Stimulated activated naive B cell treated with anti-CD40 and anti-IgM and Interleukin-4, amounts not matched to agents 10 μg/mL and 1 μg/mL and 100 μg/mL, for 72 hours (primary cell): ENCODE measurements at regions not wholly inside any gene's neighbourhood (a gene's known extent, or its start where the extent isn't known, plus 50 kb on each side); places are given as distances from the start of the nearest gene placed in this dataset.
"Not testable (repeated sequence)": the region's sequence is repeated elsewhere in the genome, so short reads cannot be mapped to it uniquely, and the experiment has no call there.

ENCODE experiments used
- ATAC-seq, 2 donors: fragments of 150-1000 bp; cut with Tn5 transposase; replicated peaks; 2 replicates each; pipeline ENCODE4 v1.10.0; 2021; ENCODE audit warnings: moderate library complexity in 1 of 2
- DNase-seq: peaks from one replicate; pipeline ENCODE4 v3.0.0; 2021
- H3K27ac Mint-ChIP-seq: one replicate; pipeline ENCODE4 v1.8.0; 2022; ENCODE audit warnings: mild to moderate bottlenecking, mixed read lengths
- H3K27me3 Mint-ChIP-seq, 2 donors: one replicate each; pipeline ENCODE4 v1.8.0; 2022; ENCODE audit warnings: mixed read lengths in 2 of 2
- H3K36me3 Mint-ChIP-seq, 2 donors: one replicate each; pipeline ENCODE4 v1.8.0; 2022; ENCODE audit warnings: mixed read lengths in 2 of 2, mild to moderate bottlenecking in 1 of 2
- H3K4me1 Mint-ChIP-seq, 2 donors: one replicate each; pipeline ENCODE4 v1.8.0; 2022; ENCODE audit warnings: mixed read lengths in 2 of 2, mild to moderate bottlenecking in 1 of 2
- H3K4me3 Mint-ChIP-seq, 2 donors: one replicate each; pipeline ENCODE4 v1.8.0; 2022; ENCODE audit warnings: mild to moderate bottlenecking in 2 of 2, mixed read lengths in 2 of 2, moderate library complexity in 1 of 2
- H3K9me3 Mint-ChIP-seq, 2 donors: one replicate each; pipeline ENCODE4 v1.8.0; 2022; ENCODE audit warnings: mixed read lengths in 2 of 2, mild to moderate bottlenecking in 1 of 2

DNA sequence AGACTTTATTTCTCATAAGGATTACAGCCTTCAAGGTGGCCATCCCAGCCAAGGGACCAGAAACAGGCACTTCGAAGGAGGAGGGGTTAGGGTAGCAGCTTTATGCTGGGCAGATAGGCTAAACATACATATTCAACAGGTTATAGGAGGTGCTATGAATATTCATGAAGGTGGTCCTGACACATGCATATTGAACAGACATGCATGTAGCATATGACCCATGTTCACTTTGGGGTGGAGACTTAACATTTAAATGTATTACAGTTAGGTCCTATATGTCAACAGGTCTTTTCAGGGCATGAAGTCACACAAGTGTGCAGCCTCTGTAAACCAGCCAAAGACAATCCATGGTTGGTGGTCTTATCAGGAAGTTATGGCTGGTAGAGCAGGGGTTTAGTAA lies 133.2 kb downstream of the KCNJ12 start:
- not testable (repeated sequence) for H3K27ac Mint-ChIP-seq, H3K9me3 Mint-ChIP-seq, H3K36me3 Mint-ChIP-seq, ATAC-seq, DNase-seq, H3K4me3 Mint-ChIP-seq
- H3K4me1 Mint-ChIP-seq, result peaks cover 20 to 36% of the 10 kb centered on the region in 2 donors
- H3K27me3 Mint-ChIP-seq, result peaks cover 31 to 32% of the 10 kb centered on the region in 2 donors

DNA sequence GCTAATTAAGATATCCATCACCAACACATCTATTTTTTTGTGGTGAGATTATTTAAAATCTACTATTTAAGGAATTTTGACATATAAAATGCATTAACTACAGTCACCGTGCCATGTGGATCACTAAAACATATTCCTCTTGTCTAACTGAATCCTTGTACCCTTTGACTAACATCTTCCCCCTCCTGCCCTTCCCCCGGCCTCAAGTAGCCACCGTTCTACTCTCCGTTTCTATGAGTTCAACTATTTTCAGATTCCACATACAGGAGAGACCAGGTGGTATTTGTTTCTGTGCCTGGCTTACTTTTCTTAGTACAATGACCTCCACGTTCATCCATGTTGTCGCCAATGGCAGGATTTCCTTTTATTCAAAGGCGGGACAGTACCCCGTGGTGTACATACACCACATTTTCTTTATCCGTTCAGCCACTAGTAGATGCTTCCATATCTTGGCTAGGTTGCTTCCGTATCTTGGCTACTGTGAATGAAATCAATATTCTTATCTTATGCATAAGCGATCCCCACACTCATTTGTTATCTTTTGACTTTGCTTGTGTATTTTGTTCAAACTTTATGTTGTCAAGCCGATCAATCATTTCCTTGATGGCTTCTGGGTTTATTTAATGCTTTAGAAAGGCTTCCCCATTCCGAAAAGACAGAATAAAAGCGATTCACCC lies 134.7 kb downstream of the KCNJ12 start:
- peaks cover 20 to 36% of the 10 kb centered on the region in 2 donors for H3K4me1 Mint-ChIP-seq
- H3K9me3 Mint-ChIP-seq, result no peaks in the 10 kb centered on the region
- DNase-seq (no peak), ATAC-seq (peak; percentile 27 to 35)
- H3K36me3 Mint-ChIP-seq, result no peaks in the 10 kb centered on the region
- peak overlapping the region; percentile 80 to 86 for H3K4me3 Mint-ChIP-seq
- peak overlapping the region; percentile 66 for H3K27ac Mint-ChIP-seq
- peaks cover 26 to 28% of the 10 kb centered on the region in 2 donors for H3K27me3 Mint-ChIP-seq

DNA sequence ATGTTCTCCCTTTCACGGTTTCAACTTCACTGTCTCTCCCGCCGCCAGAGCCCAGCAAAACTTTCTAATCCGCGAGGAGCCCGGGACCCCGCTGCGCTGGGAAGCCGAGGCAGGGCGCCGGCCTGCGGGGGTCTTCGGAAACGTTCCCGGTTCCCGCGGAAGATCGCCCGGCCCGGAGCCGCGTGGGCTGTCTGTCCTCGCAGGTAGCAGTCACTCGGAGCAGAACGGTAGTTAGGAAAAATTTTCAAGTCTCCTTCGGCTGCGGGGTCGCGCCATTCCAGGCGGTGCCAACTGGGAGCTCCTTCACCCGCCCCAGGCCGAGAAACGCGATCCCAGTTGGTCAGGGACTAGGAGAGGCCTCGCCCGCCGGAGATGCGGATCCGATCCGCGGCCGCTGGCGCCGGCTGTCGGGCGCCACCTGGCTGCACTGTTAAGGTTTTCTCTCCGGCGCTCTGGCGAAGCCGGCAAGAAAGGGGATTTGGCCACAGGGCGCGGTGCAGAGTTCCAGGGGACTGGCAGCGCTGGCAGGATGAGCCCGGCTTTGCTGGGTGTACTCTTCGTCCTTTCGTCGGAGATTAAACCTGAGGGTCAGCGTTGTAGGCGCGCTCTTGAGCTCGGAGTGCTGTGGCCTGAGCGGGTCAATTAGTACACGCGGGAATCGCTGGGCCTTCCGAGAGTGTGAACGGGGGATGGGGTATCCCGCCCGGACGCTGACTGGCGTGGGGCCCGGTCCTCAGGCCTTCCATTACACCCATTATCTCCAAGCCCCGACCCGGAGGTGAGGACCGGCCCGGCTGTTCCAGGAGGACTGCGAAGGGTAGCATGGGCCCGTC lies 135.4 kb downstream of the KCNJ12 start:
- Mint-ChIP-seq H3K27me3 (peaks cover 26 to 28% of the 10 kb centered on the region in 2 donors), H3K9me3 (no peaks in the 10 kb centered on the region), H3K27ac (peak overlapping the region; percentile 66), H3K36me3 (no peaks in the 10 kb centered on the region), H3K4me1 (peaks cover 20 to 36% of the 10 kb centered on the region in 2 donors), H3K4me3 (peak overlapping the region; percentile 80 to 86)
- ATAC-seq, result peak; percentile 79 to 85
- DNase-seq, result peak; percentile 44

DNA sequence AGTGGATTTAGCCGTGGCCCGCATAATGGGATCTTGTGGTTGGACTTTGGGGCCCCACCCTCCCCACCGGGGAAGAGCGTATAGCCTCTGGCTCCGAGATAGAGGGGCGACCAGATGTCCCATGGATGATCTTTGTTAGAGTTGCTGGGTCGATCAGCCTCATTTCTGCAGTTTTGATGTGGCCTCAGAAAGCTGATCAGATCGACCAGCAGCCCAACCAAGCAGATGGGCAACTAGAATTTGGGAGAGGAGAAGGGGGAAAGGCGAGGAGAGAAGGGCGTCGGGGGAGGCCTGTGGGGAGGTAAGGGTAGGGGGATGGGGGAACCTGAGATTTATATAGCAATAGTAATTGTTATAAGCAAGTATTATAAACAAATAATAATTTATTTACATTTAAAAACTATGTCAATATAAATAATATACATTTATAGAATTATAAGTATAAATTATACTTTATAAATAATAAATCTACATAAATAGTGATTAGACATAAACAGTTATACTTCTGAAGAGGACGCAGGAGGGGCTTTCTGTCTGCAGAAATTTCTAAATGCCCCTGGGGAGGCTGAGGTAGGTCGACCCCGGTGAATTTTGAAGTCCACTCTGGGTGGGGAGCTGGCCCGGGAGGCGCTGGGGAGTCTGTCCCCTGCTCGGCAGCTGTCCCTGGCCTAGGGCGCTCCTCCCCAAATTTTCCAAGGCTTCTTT lies 136.3 kb downstream of the KCNJ12 start:
- H3K36me3 Mint-ChIP-seq, result no peaks in the 10 kb centered on the region
- ATAC-seq (no peak), DNase-seq (no peak)
- peak overlapping the region in 1 of 2 donors; percentile 86 for H3K4me3 Mint-ChIP-seq
- H3K4me1 Mint-ChIP-seq, result peaks cover 20 to 36% of the 10 kb centered on the region in 2 donors
- no peak overlapping the region for H3K27ac Mint-ChIP-seq
- H3K27me3 Mint-ChIP-seq, result peaks cover 26 to 28% of the 10 kb centered on the region in 2 donors
- H3K9me3 Mint-ChIP-seq, result no peaks in the 10 kb centered on the region

DNA sequence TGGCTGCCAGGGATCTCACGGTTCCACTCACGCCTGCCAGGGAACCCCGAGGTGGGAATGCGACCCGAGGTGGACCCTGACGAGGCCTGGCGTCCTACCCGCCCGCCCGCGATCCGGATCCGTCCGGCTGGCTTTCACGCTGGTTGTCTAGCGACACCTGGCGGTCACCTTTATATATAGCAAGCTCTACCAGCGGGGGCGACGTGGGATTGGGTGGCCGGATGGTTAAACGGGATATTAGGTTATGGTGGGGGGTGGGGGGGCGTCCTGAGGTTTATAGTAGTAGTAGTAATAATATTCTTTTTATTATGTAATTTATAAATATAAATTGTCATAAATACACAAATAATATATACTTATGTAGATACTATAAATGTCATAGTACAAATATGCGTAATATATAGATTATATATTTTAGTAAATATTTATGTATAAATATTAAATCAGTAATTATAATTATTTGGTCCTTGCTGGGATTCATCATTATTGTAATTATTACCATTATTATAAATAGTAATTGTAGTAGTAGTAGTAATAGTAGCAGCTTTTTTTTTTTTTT lies 136.9 kb downstream of the KCNJ12 start:
- ATAC-seq (peak; percentile 53 to 65), DNase-seq (peak; percentile 57)
- H3K27ac Mint-ChIP-seq, result peak overlapping the region; percentile 67
- peaks cover 17 to 29% of the 10 kb centered on the region in 2 donors for H3K4me1 Mint-ChIP-seq
- peaks cover 28 to 31% of the 10 kb centered on the region in 2 donors for H3K27me3 Mint-ChIP-seq
- H3K36me3 Mint-ChIP-seq, result no peaks in the 10 kb centered on the region
- H3K4me3 Mint-ChIP-seq, result peak overlapping the region; percentile 52 to 74
- no peaks in the 10 kb centered on the region for H3K9me3 Mint-ChIP-seq

DNA sequence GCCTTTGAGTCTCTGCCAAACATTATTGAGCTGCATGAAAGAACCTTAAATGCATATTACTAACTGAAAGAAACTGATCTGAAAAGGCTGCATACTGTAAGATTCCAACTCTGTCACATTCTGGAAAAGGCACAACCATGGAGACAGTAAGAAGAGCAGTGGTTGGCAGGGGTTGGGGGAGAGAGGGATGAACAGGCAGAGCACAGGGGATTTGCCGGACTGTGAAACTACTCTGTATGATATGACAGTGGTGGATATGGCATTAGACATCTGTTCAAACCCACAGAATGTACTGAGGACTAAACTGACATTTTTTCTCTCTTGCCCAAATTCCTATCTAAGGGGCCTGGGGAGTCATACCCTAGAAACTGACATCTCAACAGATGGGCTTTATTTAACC lies 138.4 kb downstream of the KCNJ12 start:
- Mint-ChIP-seq H3K4me1 (peaks cover 15 to 23% of the 10 kb centered on the region in 2 donors), H3K27me3 (peaks cover 35 to 44% of the 10 kb centered on the region in 2 donors)
- H3K4me3 Mint-ChIP-seq, ATAC-seq, H3K27ac Mint-ChIP-seq, DNase-seq, H3K36me3 Mint-ChIP-seq, H3K9me3 Mint-ChIP-seq: not testable (repeated sequence)

DNA sequence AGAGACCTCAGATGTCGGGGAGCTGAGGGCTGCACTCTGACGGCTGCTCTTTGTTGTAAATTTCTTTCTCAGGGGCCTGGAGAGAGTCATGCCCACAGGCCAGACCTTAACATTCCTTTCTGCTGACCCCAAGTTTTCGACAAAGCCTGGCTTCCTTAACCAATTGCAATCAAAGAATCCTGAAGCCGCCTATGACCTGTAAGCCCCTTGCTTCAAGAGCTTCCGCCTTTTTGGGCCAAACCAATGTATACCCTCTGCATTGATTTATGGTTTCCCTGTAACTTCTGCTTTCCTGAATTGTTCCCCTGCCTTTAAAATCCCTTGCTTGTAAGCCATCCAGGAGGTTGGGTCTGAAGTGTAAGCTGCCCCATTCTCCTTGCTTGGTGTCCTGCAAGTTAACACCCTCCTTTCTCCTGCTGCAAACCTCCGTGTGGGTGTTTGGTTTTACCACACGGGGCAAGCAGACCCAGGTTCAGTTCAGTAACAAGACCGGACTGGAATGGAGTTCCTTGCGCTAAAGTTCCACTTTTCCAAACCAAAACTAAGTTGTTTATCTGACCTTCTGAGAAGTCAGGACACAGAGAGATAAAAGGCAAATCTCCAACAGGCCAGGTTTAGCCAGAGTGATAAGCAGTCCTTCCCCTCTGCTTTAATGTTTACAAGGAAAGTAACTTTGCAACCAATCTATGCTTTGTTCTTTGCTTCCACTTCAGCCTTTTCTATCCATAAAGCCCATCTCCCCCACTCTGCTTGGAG lies 141.6 kb downstream of the KCNJ12 start:
- Mint-ChIP-seq H3K27ac (peak overlapping the region; percentile 25), H3K4me1 (peaks cover 2 to 4% of the 10 kb centered on the region in 2 donors), H3K4me3 (no peak overlapping the region), H3K9me3 (no peaks in the 10 kb centered on the region), H3K36me3 (no peaks in the 10 kb centered on the region), H3K27me3 (peaks cover 26 to 38% of the 10 kb centered on the region in 2 donors)
- ATAC-seq (no peak), DNase-seq (no peak)

DNA sequence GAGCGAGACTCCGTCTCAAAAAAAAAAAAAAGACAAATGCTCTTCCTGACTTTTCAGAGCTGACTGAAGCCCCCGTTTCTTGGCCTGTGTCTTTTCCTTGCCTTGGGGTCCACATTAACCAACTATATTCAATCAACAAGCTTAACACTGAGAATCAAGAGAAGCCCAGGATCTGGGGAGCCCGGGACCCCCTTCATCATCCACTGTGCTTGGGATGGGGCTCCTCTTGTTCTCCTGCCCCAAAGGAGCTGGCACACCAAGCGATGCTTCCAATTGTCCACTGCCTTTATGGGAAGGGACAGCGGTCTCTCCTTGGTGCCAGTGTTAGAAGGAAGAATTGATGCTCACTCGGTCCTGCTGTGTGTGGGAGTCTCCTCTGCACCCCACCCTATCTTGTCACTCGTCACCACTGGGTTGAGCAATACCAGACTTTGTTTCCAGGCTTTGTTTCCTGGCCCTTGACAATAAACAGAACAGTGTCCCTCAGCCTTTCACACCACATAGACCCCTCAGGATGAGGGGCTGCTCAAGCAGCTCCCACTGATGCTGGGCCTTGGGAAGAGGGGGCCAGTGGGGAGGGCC lies 146.7 kb downstream of the KCNJ12 start:
- Mint-ChIP-seq H3K27ac (no peak overlapping the region), H3K36me3 (no peaks in the 10 kb centered on the region), H3K27me3 (peaks cover 36 to 50% of the 10 kb centered on the region in 2 donors), H3K9me3 (no peaks in the 10 kb centered on the region), H3K4me1 (peaks cover 0 to under 1% of the 10 kb centered on the region in 2 donors), H3K4me3 (no peak overlapping the region)
- DNase-seq, result no peak
- peak in 1 of 2 donors; percentile 2 for ATAC-seq

DNA sequence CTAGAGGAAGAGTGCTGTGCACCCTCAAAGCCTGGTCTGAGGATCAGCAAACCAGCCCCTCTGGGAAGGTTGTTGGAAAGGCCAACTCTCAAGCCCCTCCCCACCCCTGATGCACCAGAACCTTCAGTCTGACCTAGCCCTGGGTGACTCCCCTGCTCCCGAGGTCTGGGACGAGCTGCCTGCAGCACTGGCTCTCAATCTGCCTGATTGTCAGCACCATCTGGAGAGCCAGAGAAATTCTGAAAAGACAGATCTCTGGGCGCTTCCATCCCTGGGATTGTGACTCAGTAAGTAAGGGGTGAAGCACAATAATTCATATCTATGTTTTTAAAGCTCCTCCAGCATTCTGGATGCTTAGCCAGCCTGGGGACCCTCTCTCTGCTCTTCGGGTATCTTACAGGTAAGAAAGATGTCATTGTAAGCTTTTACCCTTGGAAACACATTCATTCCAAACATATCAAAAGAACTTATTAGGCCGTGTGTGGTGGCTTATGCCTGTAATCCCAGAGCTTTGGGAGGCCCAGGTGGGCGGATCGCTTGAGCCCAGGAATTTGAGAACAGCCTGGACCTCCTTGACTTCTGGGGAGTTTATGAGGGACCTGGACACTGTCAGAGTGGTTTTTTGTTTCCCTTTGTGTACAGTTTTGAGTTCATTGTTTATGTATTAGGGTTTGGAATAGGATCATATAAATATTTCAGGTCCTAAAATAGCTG lies 147.5 kb downstream of the KCNJ12 start:
- H3K27me3 Mint-ChIP-seq, result peaks cover 31 to 43% of the 10 kb centered on the region in 2 donors
- DNase-seq, result no peak
- ATAC-seq, result no peak
- H3K4me1 Mint-ChIP-seq, result no peaks in the 10 kb centered on the region
- H3K27ac Mint-ChIP-seq, result no peak overlapping the region
- no peak overlapping the region for H3K4me3 Mint-ChIP-seq
- no peaks in the 10 kb centered on the region for H3K9me3 Mint-ChIP-seq
- no peaks in the 10 kb centered on the region for H3K36me3 Mint-ChIP-seq

DNA sequence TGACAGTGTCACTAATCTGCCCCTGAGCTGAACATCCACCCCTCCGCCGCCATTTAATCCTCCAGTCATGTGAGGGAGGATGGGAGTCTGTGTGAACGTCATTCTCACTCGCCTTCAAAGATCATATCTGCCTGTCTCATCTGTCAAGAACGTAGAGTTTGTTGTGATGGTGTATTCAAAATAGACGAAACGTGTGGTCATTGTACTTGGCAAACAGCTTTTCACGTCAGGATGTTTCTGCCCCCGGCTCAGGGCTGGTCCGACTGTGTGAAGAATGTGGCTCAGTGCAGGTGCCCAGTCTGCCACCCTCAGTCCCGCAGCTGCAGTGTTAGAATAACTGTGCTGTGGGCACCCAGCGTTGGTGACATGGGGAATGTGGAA lies 148.0 kb downstream of the KCNJ12 start:
- no peaks in the 10 kb centered on the region for H3K9me3 Mint-ChIP-seq
- no peak overlapping the region for H3K27ac Mint-ChIP-seq
- no peak for DNase-seq
- no peak overlapping the region for H3K4me3 Mint-ChIP-seq
- peaks cover 0 to 1% of the 10 kb centered on the region in 2 donors for H3K36me3 Mint-ChIP-seq
- H3K27me3 Mint-ChIP-seq, result peaks cover 27 to 38% of the 10 kb centered on the region in 2 donors
- no peak for ATAC-seq
- no peaks in the 10 kb centered on the region for H3K4me1 Mint-ChIP-seq

DNA sequence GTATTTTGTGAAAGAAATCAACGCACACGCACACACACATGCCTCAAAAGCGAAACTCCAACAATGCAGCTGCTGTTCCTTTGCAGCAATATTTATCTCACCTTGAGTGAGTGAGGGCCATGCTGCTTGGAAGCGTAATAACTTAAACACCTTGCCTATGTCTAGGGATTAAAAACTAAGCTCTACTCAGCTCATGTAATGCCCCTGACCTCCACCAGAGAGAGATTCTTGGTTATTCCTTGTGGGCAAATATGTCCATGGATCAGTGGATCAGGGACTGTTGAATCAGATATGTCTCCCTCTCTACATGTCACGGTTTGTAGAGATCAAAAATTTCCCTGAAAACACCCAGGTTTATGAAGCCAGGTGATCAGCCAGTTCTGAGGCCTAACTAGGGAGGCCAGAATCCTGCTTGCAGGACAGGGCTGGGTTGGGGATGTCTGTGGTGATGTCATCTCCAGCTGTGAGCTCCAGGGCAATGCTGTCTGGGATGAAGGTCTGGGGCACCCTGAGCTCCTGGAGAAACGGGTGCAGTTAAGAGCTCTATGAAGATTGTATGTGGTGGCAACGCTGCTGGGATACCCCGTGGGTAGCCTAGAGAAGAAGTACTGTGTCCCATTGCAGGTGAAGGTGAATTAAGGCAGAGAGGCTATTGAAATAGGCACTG lies 149.4 kb downstream of the KCNJ12 start:
- Mint-ChIP-seq H3K27me3 (peaks cover 23 to 33% of the 10 kb centered on the region in 2 donors), H3K4me3 (no peak overlapping the region), H3K27ac (no peak overlapping the region), H3K4me1 (no peaks in the 10 kb centered on the region), H3K9me3 (no peaks in the 10 kb centered on the region), H3K36me3 (peaks cover 0 to 3% of the 10 kb centered on the region in 2 donors)
- no peak for ATAC-seq
- no peak for DNase-seq

DNA sequence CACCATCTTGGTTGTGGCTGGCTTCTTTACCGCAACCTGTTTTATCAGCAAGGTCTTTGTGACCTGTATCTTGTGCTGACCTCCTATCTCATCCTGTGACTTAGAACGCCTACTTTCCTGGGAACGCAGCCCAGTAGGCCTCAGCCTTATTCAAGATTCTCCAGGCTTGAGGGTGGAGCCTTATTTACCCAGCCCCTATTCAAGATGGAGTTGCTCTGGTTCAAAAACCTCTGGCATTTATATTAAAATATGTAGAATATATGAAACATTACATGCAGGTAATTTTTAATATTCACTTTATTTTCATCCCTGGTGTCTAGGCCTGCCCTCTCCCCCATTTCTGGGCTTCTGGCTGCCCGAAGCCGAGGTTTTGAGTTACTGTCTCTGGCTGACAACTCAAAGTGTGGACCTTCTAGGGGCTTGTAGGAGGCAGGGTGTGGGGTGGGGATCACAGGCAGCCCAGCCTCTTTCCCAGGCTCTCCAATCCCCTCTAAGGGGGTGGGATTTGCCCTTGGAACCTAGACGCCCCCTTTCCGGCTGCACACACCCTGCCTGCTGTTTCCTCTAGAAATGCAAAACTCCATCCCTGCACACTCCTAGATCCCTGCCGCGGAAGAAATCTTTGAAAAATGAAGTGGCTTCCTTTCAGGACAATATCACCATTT lies 152.0 kb downstream of the KCNJ12 start:
- Mint-ChIP-seq H3K9me3 (no peaks in the 10 kb centered on the region), H3K4me3 (no peak overlapping the region), H3K27ac (no peak overlapping the region), H3K27me3 (peaks cover 6 to 13% of the 10 kb centered on the region in 2 donors), H3K4me1 (no peaks in the 10 kb centered on the region), H3K36me3 (peaks cover 6 to 17% of the 10 kb centered on the region in 2 donors)
- ATAC-seq, result no peak
- DNase-seq, result no peak
